ENCODE measurements at regions not wholly inside any gene's neighbourhood (a gene's known extent, or its start where the extent isn't known, plus 50 kb on each side); places are given as distances from the start of the nearest gene placed in this dataset.

GRCh38 chr11:82546661-82547557 is 186.8 kb downstream of the FAM181B start:
- no peak for DNase-seq
- WGBS: 14% methylated on average over 3 of the region's 3 CpGs

GRCh38 chr11:82539669-82540068 is 194.0 kb downstream of the FAM181B start:
- no peaks in the 10 kb centered on the region for H3K36me3 ChIP-seq (ENCODE audit: control insufficient read depth in 1 of 2, insufficient read depth in 2 of 2, low read depth in 1 of 2, low read length in 2 of 2)
- no peak overlapping the region for H3K4ac ChIP-seq (ENCODE audit: low read depth in 1 of 2, low read length in 2 of 2)
- H2AK5ac ChIP-seq (ENCODE audit: low read length, severe bottlenecking): no peak overlapping the region
- no peak overlapping the region for H2BK12ac ChIP-seq (ENCODE audit: low read length in 2 of 2)
- no peak overlapping the region for H3K27ac ChIP-seq (ENCODE audit: low read length, poor library complexity, severe bottlenecking)
- no peaks in the 10 kb centered on the region for H3K27me3 ChIP-seq (ENCODE audit: control insufficient read depth in 1 of 2, insufficient read depth in 1 of 2, low read length in 2 of 2)
- no peak overlapping the region for H2BK120ac ChIP-seq (ENCODE audit: low read depth, low read length)
- H2AFZ ChIP-seq (ENCODE audit: low read depth, low read length): no peak overlapping the region
- H2BK15ac ChIP-seq (ENCODE audit: low read depth, poor library complexity, severe bottlenecking): no peak overlapping the region
- no peak overlapping the region for H3K9ac ChIP-seq (ENCODE audit: low read length)
- DNase-seq: no peak
- no peak overlapping the region for H3K4me2 ChIP-seq (ENCODE audit: low read length, poor library complexity, severe bottlenecking)
- H3K4me1 ChIP-seq (ENCODE audit: control insufficient read depth, insufficient read depth, low read depth, low read length): no peaks in the 10 kb centered on the region
- no peak overlapping the region for H3K18ac ChIP-seq (ENCODE audit: low read depth in 1 of 2, low read length in 2 of 2)
- no peak overlapping the region for H3K4me3 ChIP-seq (ENCODE audit: insufficient read depth in 1 of 2, low read depth in 1 of 2, low read length in 2 of 2)
- no peak overlapping the region for H3K14ac ChIP-seq (ENCODE audit: low read length in 2 of 2)
- H3K23ac ChIP-seq (ENCODE audit: low read length in 2 of 2): no peak overlapping the region
- H4K8ac ChIP-seq (ENCODE audit: low read length): no peak overlapping the region
- no peaks in the 10 kb centered on the region for H3K9me3 ChIP-seq (ENCODE audit: control insufficient read depth, low read length)
- H4K91ac ChIP-seq (ENCODE audit: low read length): no peak overlapping the region
- no peak overlapping the region for H2BK5ac ChIP-seq (ENCODE audit: low read depth, low read length, poor library complexity, severe bottlenecking)
- H3K79me1 ChIP-seq (replicated peaks; ENCODE audit: low read length, poor library complexity, severe bottlenecking): no peaks in the 10 kb centered on the region

More at GRCh38 chr11:82546661-82547557, 186.8 kb downstream of the FAM181B start:
- Histone ChIP-seq H3K4me2 (ENCODE audit: low read length, poor library complexity, severe bottlenecking) (no peak overlapping the region), H3K27ac (ENCODE audit: low read length, poor library complexity, severe bottlenecking) (no peak overlapping the region), H3K4ac (ENCODE audit: low read depth in 1 of 2, low read length in 2 of 2) (no peak overlapping the region), H3K79me1 (replicated peaks; ENCODE audit: low read length, poor library complexity, severe bottlenecking) (no peaks in the 10 kb centered on the region), H2BK15ac (ENCODE audit: low read depth, poor library complexity, severe bottlenecking) (no peak overlapping the region), H2BK12ac (ENCODE audit: low read length in 2 of 2) (no peak overlapping the region), H2BK120ac (ENCODE audit: low read depth, low read length) (no peak overlapping the region), H3K27me3 (ENCODE audit: control insufficient read depth in 1 of 2, insufficient read depth in 1 of 2, low read length in 2 of 2) (no peaks in the 10 kb centered on the region), H3K23ac (ENCODE audit: low read length in 2 of 2) (no peak overlapping the region), H3K9me3 (ENCODE audit: control insufficient read depth, low read length) (no peaks in the 10 kb centered on the region), H3K14ac (ENCODE audit: low read length in 2 of 2) (no peak overlapping the region), H3K18ac (ENCODE audit: low read depth in 1 of 2, low read length in 2 of 2) (no peak overlapping the region), H2AK5ac (ENCODE audit: low read length, severe bottlenecking) (no peak overlapping the region), H2BK5ac (ENCODE audit: low read depth, low read length, poor library complexity, severe bottlenecking) (no peak overlapping the region), H4K8ac (ENCODE audit: low read length) (no peak overlapping the region), H4K91ac (ENCODE audit: low read length) (no peak overlapping the region), H3K4me3 (ENCODE audit: insufficient read depth in 1 of 2, low read depth in 1 of 2, low read length in 2 of 2) (no peak overlapping the region), H2AFZ (ENCODE audit: low read depth, low read length) (no peak overlapping the region), H3K36me3 (ENCODE audit: control insufficient read depth in 1 of 2, insufficient read depth in 2 of 2, low read depth in 1 of 2, low read length in 2 of 2) (no peaks in the 10 kb centered on the region), H3K9ac (ENCODE audit: low read length) (no peak overlapping the region), H3K4me1 (ENCODE audit: control insufficient read depth, insufficient read depth, low read depth, low read length) (no peaks in the 10 kb centered on the region)

- no peak overlapping the region for H3K14ac ChIP-seq (ENCODE audit: low read length in 2 of 2)
- H2BK120ac ChIP-seq (ENCODE audit: low read depth, low read length): no peak overlapping the region
- no peak overlapping the region for H2AK5ac ChIP-seq (ENCODE audit: low read length, severe bottlenecking)
- H3K18ac ChIP-seq (ENCODE audit: low read depth in 1 of 2, low read length in 2 of 2): no peak overlapping the region
- H2BK15ac ChIP-seq (ENCODE audit: low read depth, poor library complexity, severe bottlenecking): no peak overlapping the region
- 55% methylated on average over 2 of the region's 3 CpGs for WGBS
- H3K36me3 ChIP-seq (ENCODE audit: control insufficient read depth in 1 of 2, insufficient read depth in 2 of 2, low read depth in 1 of 2, low read length in 2 of 2): no peaks in the 10 kb centered on the region
- no peak overlapping the region for H3K9ac ChIP-seq (ENCODE audit: low read length)
- H3K9me3 ChIP-seq (ENCODE audit: control insufficient read depth, low read length): no peaks in the 10 kb centered on the region
- no peak overlapping the region for H2BK12ac ChIP-seq (ENCODE audit: low read length in 2 of 2)
- no peak overlapping the region for H3K4ac ChIP-seq (ENCODE audit: low read depth in 1 of 2, low read length in 2 of 2)
- H3K79me1 ChIP-seq (replicated peaks; ENCODE audit: low read length, poor library complexity, severe bottlenecking): no peaks in the 10 kb centered on the region
- H3K27ac ChIP-seq (ENCODE audit: low read length, poor library complexity, severe bottlenecking): no peak overlapping the region
- no peaks in the 10 kb centered on the region for H3K27me3 ChIP-seq (ENCODE audit: control insufficient read depth in 1 of 2, insufficient read depth in 1 of 2, low read length in 2 of 2)
- no peak overlapping the region for H2BK5ac ChIP-seq (ENCODE audit: low read depth, low read length, poor library complexity, severe bottlenecking)
- no peak overlapping the region for H3K23ac ChIP-seq (ENCODE audit: low read length in 2 of 2)
- H3K4me2 ChIP-seq (ENCODE audit: low read length, poor library complexity, severe bottlenecking): no peak overlapping the region
- H2AFZ ChIP-seq (ENCODE audit: low read depth, low read length): no peak overlapping the region
- H3K4me1 ChIP-seq (ENCODE audit: control insufficient read depth, insufficient read depth, low read depth, low read length): no peaks in the 10 kb centered on the region
- no peak overlapping the region for H3K4me3 ChIP-seq (ENCODE audit: insufficient read depth in 1 of 2, low read depth in 1 of 2, low read length in 2 of 2)
- no peak overlapping the region for H4K8ac ChIP-seq (ENCODE audit: low read length)
- no peak overlapping the region for H4K91ac ChIP-seq (ENCODE audit: low read length)
- no peak for DNase-seq
Observed at GRCh38 chr11:82536706-82537105, 197.0 kb downstream of the FAM181B start.

- Histone ChIP-seq H3K4me3 (ENCODE audit: insufficient read depth in 1 of 2, low read depth in 1 of 2, low read length in 2 of 2) (no peak overlapping the region), H2AK5ac (ENCODE audit: low read length, severe bottlenecking) (no peak overlapping the region), H2BK15ac (ENCODE audit: low read depth, poor library complexity, severe bottlenecking) (no peak overlapping the region), H2AFZ (ENCODE audit: low read depth, low read length) (no peak overlapping the region), H2BK120ac (ENCODE audit: low read depth, low read length) (no peak overlapping the region), H4K91ac (ENCODE audit: low read length) (no peak overlapping the region), H2BK12ac (ENCODE audit: low read length in 2 of 2) (no peak overlapping the region), H3K9ac (ENCODE audit: low read length) (no peak overlapping the region), H3K4me1 (ENCODE audit: control insufficient read depth, insufficient read depth, low read depth, low read length) (no peaks in the 10 kb centered on the region), H3K4ac (ENCODE audit: low read depth in 1 of 2, low read length in 2 of 2) (no peak overlapping the region), H3K79me1 (replicated peaks; ENCODE audit: low read length, poor library complexity, severe bottlenecking) (no peaks in the 10 kb centered on the region), H3K4me2 (ENCODE audit: low read length, poor library complexity, severe bottlenecking) (no peak overlapping the region), H3K18ac (ENCODE audit: low read depth in 1 of 2, low read length in 2 of 2) (no peak overlapping the region), H3K27me3 (ENCODE audit: control insufficient read depth in 1 of 2, insufficient read depth in 1 of 2, low read length in 2 of 2) (no peaks in the 10 kb centered on the region), H3K23ac (ENCODE audit: low read length in 2 of 2) (no peak overlapping the region), H3K36me3 (ENCODE audit: control insufficient read depth in 1 of 2, insufficient read depth in 2 of 2, low read depth in 1 of 2, low read length in 2 of 2) (no peaks in the 10 kb centered on the region), H4K8ac (ENCODE audit: low read length) (no peak overlapping the region), H2BK5ac (ENCODE audit: low read depth, low read length, poor library complexity, severe bottlenecking) (no peak overlapping the region), H3K9me3 (ENCODE audit: control insufficient read depth, low read length) (no peaks in the 10 kb centered on the region), H3K27ac (ENCODE audit: low read length, poor library complexity, severe bottlenecking) (no peak overlapping the region), H3K14ac (ENCODE audit: low read length in 2 of 2) (no peak overlapping the region)
- no peak for DNase-seq
- WGBS: 87% methylated on average over 4 of the region's 7 CpGs
Observed at GRCh38 chr11:82533628-82534327, 199.9 kb downstream of the FAM181B start.
